Vagina (tissue), 2 donors: ENCODE measurements at regions not wholly inside any gene's neighbourhood (a gene's known extent, or its start where the extent isn't known, plus 50 kb on each side); places are given as distances from the start of the nearest gene placed in this dataset.
"Not testable (repeated sequence)": the region's sequence is repeated elsewhere in the genome, so short reads cannot be mapped to it uniquely, and the experiment has no call there.

Source experiments
- CTCF ChIP-seq, 3 experiments: fragments of 450-650 bp in 2 of 3; fragments of 200-600 bp in 1 of 3; sonication (generic) in 1 of 3; IDR thresholded peaks; one replicate each; pipeline ENCODE4 v1.5.1; 2017 to 2019; ENCODE audit warnings: antibody characterized with exemption in 3 of 3, mild to moderate bottlenecking in 2 of 3, moderate library complexity in 2 of 3
- POLR2A ChIP-seq, 2 donors: fragments of 450-650 bp; IDR thresholded peaks; one replicate each; pipeline ENCODE4 v1.6.1; 2017; ENCODE audit warnings: antibody characterized with exemption in 2 of 2, mild to moderate bottlenecking in 2 of 2, moderate library complexity in 2 of 2
- POLR2AphosphoS5 ChIP-seq, 2 donors: sonication (generic); formaldehyde crosslinking; IDR thresholded peaks; one replicate each; pipeline ENCODE4 v1.9.0; 2017; ENCODE audit warnings: antibody characterized with exemption in 2 of 2, mild to moderate bottlenecking in 2 of 2, low read depth in 1 of 2; ENCODE audit not compliant: insufficient read depth in 1 of 2

DNA sequence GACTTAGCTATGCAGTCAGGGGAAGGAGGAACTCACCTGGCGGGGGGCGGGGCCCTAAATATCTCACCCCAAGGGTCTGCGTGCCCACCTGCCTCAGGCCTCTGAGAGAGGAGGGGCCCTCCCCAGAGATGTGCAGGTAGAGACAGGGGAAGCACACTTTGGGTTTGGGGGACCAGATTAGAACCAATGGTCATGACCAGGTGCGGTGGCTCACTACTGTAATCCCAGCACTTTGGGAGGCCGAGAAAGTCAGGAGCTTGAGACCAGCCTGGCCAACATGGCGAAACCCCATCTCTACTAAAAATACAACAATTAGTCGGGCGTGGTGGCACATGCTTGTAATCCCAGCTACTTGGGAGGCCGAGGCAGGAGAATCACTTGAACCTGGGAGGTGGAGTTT, 246.4 kb upstream of the TCERG1L start:
- not testable (repeated sequence) for TF ChIP-seq POLR2AphosphoS5 (IDR thresholded peaks at IDR 0.05; ENCODE audit: insufficient read depth in 1 of 2, low read depth in 1 of 2); POLR2A (IDR thresholded peaks at IDR 0.05); CTCF (IDR thresholded peaks at IDR 0.05)
